HEK293 (cell line): ENCODE measurements at regions not wholly inside any gene's neighbourhood (a gene's known extent, or its start where the extent isn't known, plus 50 kb on each side); places are given as distances from the start of the nearest gene placed in this dataset.

Source experiments
- CTCF ChIA-PET: fragments of 350-600 bp; formaldehyde crosslinking; extraction: SDS; loops from one replicate; lab custom pipeline; 2021; ENCODE audit warnings: antibody characterized with exemption; lab: Yijun Ruan, JAX
- POLR2A ChIA-PET: fragments of 300-600 bp; formaldehyde crosslinking; extraction: SDS; loops from one replicate; lab custom pipeline; 2020; ENCODE audit warnings: antibody characterized with exemption, inconsistent platforms; lab: Yijun Ruan, JAX
- H3K27ac ChIP-seq: fragments of 200-500 bp; sonication (Bioruptor generic); 2 replicates; pipeline ENCODE4 v1.5.1; 2014; ENCODE audit warnings: low read depth, low read length, control low read depth, inconsistent platforms; ENCODE audit errors: extremely low read depth
- H3K36me3 ChIP-seq, 2 experiments: fragments of 200-500 bp in 1 of 2; sonication (Bioruptor generic) in 1 of 2; 1 replicate in 1 of 2; 2 replicates in 1 of 2; pipeline ENCODE4 v1.5.1; 2014 to 2017; ENCODE audit warnings: inconsistent platforms in 2 of 2, low read length in 2 of 2; ENCODE audit not compliant: control insufficient read depth in 2 of 2, insufficient read depth in 1 of 2
- H3K4me1 ChIP-seq: fragments of 200-500 bp; sonication (Bioruptor generic); 2 replicates; pipeline ENCODE4 v1.5.1; 2014; ENCODE audit warnings: mild to moderate bottlenecking, low read length, inconsistent platforms; ENCODE audit not compliant: control insufficient read depth, insufficient read depth
- H3K4me3 ChIP-seq: 2 replicates; pipeline ENCODE4 v1.5.1; 2011; ENCODE audit warnings: low read depth, mild to moderate bottlenecking, control low read depth, low read length, moderate library complexity
- H3K9me3 ChIP-seq: fragments of 200-500 bp; sonication (Bioruptor generic); 2 replicates; pipeline ENCODE4 v1.5.1; 2014; ENCODE audit warnings: low read depth, low read length, inconsistent platforms; ENCODE audit not compliant: control insufficient read depth, insufficient read depth
- MEIS1 ChIP-seq: sonication (generic); formaldehyde crosslinking; IDR thresholded peaks from 2 replicates; pipeline ENCODE4 v1.8.1; 2022; ENCODE audit warnings: missing genetic modification reagents, mild to moderate bottlenecking, borderline replicate concordance
- PRDM4 ChIP-seq: fragments of 450-650 bp; formaldehyde crosslinking; IDR thresholded peaks from 2 replicates; pipeline ENCODE4 v1.5.1; 2017; ENCODE audit warnings: missing biosample characterization, missing genetic modification characterization
- SP2 ChIP-seq: fragments of 450-650 bp; formaldehyde crosslinking; IDR thresholded peaks from 2 replicates; pipeline ENCODE4 v1.5.1; 2016; ENCODE audit warnings: missing biosample characterization, missing genetic modification characterization
- ZBTB8A ChIP-seq: fragments of 450-650 bp; formaldehyde crosslinking; IDR thresholded peaks from 2 replicates; pipeline ENCODE4 v1.5.1; 2016; ENCODE audit warnings: missing biosample characterization, missing genetic modification characterization
- ZNF157 ChIP-seq: fragments of 450-650 bp; formaldehyde crosslinking; IDR thresholded peaks from 2 replicates; pipeline ENCODE4 v1.5.1; 2016; ENCODE audit warnings: missing biosample characterization, missing genetic modification characterization
- ZNF175 ChIP-seq: fragments of 450-650 bp; formaldehyde crosslinking; IDR thresholded peaks from 2 replicates; pipeline ENCODE4 v1.5.1; 2016; ENCODE audit warnings: missing biosample characterization, missing genetic modification characterization
- ZNF214 ChIP-seq: fragments of 450-650 bp; formaldehyde crosslinking; IDR thresholded peaks from 2 replicates; pipeline ENCODE4 v1.5.1; 2017; ENCODE audit warnings: missing biosample characterization, mild to moderate bottlenecking, missing genetic modification characterization, borderline replicate concordance
- ZNF266 ChIP-seq: fragments of 450-650 bp; formaldehyde crosslinking; IDR thresholded peaks from 2 replicates; pipeline ENCODE4 v1.5.1; 2016; ENCODE audit warnings: missing biosample characterization, missing genetic modification characterization, low read depth
- ZNF274 ChIP-seq, 2 experiments: fragments of 200-500 bp in 1 of 2; fragments of 450-650 bp in 1 of 2; sonication (Bioruptor generic) in 1 of 2; formaldehyde crosslinking in 1 of 2; IDR thresholded peaks; 2 replicates each; pipeline versions ENCODE4 v1.5.1 to v1.6.1; 2014 to 2016; ENCODE audit warnings: borderline replicate concordance in 1 of 2, inconsistent platforms in 1 of 2, low read length in 1 of 2, missing biosample characterization in 1 of 2, missing genetic modification characterization in 1 of 2
- ZNF341 ChIP-seq: fragments of 450-650 bp; formaldehyde crosslinking; IDR thresholded peaks from 2 replicates; pipeline ENCODE4; 2016; ENCODE audit warnings: low read depth, missing biosample characterization, missing genetic modification characterization
- ZNF501 ChIP-seq: fragments of 450-650 bp; formaldehyde crosslinking; IDR thresholded peaks from 2 replicates; pipeline ENCODE4 v1.5.1; 2016; ENCODE audit warnings: missing biosample characterization, missing genetic modification characterization
- ZNF785 ChIP-seq: fragments of 450-650 bp; formaldehyde crosslinking; IDR thresholded peaks from 2 replicates; pipeline ENCODE4 v1.5.1; 2016; ENCODE audit warnings: missing biosample characterization, missing genetic modification characterization
- ZNF791 ChIP-seq: fragments of 450-650 bp; formaldehyde crosslinking; IDR thresholded peaks from 2 replicates; pipeline ENCODE4 v1.5.1; 2016; ENCODE audit warnings: missing biosample characterization, missing genetic modification characterization
- TF ChIP-seq, protein P1 (sequence below): fragments of 450-650 bp; formaldehyde crosslinking; IDR thresholded peaks from 2 replicates; pipeline ENCODE4 v1.5.1; 2016; ENCODE audit warnings: missing biosample characterization, missing genetic modification characterization
- TF ChIP-seq, protein P2 (sequence below): fragments of 450-650 bp; formaldehyde crosslinking; IDR thresholded peaks from 2 replicates; pipeline ENCODE4 v1.5.1; 2016; ENCODE audit warnings: missing biosample characterization, missing genetic modification characterization, borderline replicate concordance
- TF ChIP-seq, protein P3 (sequence below): fragments of 450-650 bp; formaldehyde crosslinking; IDR thresholded peaks from 2 replicates; pipeline ENCODE4 v1.5.1; 2016; ENCODE audit warnings: missing biosample characterization, missing genetic modification characterization
- TF ChIP-seq, protein P4 (sequence below): fragments of 450-650 bp; formaldehyde crosslinking; IDR thresholded peaks from 2 replicates; pipeline ENCODE4 v1.5.1; 2017; ENCODE audit warnings: missing biosample characterization, missing genetic modification characterization
- TF ChIP-seq, protein P5 (sequence below): fragments of 450-650 bp; formaldehyde crosslinking; IDR thresholded peaks from 2 replicates; pipeline ENCODE4 v1.5.1; 2016; ENCODE audit warnings: missing biosample characterization, missing genetic modification characterization

DNA sequence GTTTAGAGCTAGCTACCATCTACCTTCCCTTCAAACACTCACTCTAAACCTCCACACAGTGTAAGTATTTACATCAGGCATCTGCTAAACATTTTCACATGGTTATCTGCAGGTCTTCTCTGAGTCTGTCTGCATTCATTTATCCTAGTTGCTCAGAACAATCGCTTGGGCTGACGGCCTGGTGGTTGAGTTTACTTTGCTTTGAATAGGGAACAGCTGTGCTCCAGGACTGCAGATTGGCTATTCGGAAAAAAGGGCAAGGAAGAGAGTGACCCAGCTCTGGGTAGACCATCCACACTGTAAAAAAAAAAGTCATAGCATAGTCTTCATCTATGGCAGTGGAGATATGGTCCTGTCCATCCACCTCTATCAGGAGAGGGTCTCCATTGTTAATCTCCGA is 115.3 kb upstream of the ESR1 start:
- ChIA-PET POLR2A (no interaction called here), CTCF (interaction anchor here (0.5 to 0.6 kb wide), 2 partner anchors 31 to 439 kb away, joined by 3 to 4 read pairs; no protein-coding TSS in a partner anchor)
- H3K27ac ChIP-seq: no peak overlapping the region
- TF ChIP-seq ZNF266 (tag by site-specific recombination) (no peak), ZNF214 (tag by site-specific recombination) (no peak), ZBTB8A (no peak)
- TF ChIP-seq, protein P1, sequence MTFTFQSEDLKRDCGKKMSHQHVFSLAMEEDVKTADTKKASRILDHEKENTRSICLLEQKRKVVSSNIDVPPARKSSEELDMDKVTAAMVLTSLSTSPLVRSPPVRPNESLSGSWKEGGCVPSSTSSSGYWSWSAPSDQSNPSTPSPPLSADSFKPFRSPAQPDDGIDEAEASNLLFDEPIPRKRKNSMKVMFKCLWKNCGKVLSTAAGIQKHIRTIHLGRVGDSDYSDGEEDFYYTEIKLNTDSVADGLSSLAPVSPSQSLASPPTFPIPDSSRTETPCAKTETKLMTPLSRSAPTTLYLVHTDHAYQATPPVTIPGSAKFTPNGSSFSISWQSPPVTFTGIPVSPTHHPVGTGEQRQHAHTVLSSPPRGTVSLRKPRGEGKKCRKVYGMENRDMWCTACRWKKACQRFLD (tag by site-specific recombination): no peak
- no peaks in the 10 kb centered on the region for H3K9me3 ChIP-seq
- H3K4me1 ChIP-seq: 0 out of 2 replicates have a peak, but pooled peaks cover 2% of the 10 kb centered on the region
- H3K4me3 ChIP-seq: no peak overlapping the region
- no peaks in the 10 kb centered on the region for H3K36me3 ChIP-seq

DNA sequence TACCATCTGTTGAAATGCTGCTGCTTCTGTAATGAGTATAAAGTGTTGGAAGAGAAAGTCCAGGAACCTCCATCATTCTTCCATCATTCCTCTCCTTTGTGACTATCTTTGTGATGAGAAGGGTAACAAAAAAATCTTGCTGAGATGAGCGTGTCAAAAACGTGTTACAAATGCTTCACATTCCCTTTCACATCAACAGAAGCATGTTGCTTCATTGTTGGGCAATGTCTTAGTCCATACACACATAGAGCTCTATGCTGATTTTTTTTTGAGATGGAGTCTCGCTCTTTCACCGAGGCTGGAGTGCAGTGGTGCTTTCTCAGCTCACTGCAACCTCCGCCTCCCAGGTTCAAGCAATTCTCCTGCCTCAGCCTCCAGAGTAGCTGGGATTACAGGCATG is 114.1 kb upstream of the ESR1 start:
- CTCF ChIA-PET: interaction anchor here (0.5 to 0.9 kb wide), 2 partner anchors 15 to 177 kb away, joined by 3 read pairs; no protein-coding TSS in a partner anchor
- Histone ChIP-seq H3K4me3 (no peak overlapping the region), H3K9me3 (no peaks in the 10 kb centered on the region), H3K4me1 (0 out of 2 replicates have a peak, but pooled peaks cover 2% of the 10 kb centered on the region), H3K27ac (no peak overlapping the region), H3K36me3 (no peaks in the 10 kb centered on the region)
- TF ChIP-seq ZNF501 (tag by site-specific recombination) (no peak), ZNF791 (no peak), SP2 (no peak), ZNF175 (tag by site-specific recombination) (no peak), ZNF157 (no peak), ZNF274 (IDR thresholded peaks at IDR 0.05; ENCODE audit: low read length) (no peak), ZNF274 (tag by site-specific recombination; IDR thresholded peaks at IDR 0.05; ENCODE audit: borderline replicate concordance) (no peak), ZNF785 (tag by site-specific recombination) (no peak), ZNF341 (tag by site-specific recombination) (no peak), MEIS1 (CRISPR knock-in tag) (no peak), PRDM4 (no peak)
- TF ChIP-seq, protein P2, sequence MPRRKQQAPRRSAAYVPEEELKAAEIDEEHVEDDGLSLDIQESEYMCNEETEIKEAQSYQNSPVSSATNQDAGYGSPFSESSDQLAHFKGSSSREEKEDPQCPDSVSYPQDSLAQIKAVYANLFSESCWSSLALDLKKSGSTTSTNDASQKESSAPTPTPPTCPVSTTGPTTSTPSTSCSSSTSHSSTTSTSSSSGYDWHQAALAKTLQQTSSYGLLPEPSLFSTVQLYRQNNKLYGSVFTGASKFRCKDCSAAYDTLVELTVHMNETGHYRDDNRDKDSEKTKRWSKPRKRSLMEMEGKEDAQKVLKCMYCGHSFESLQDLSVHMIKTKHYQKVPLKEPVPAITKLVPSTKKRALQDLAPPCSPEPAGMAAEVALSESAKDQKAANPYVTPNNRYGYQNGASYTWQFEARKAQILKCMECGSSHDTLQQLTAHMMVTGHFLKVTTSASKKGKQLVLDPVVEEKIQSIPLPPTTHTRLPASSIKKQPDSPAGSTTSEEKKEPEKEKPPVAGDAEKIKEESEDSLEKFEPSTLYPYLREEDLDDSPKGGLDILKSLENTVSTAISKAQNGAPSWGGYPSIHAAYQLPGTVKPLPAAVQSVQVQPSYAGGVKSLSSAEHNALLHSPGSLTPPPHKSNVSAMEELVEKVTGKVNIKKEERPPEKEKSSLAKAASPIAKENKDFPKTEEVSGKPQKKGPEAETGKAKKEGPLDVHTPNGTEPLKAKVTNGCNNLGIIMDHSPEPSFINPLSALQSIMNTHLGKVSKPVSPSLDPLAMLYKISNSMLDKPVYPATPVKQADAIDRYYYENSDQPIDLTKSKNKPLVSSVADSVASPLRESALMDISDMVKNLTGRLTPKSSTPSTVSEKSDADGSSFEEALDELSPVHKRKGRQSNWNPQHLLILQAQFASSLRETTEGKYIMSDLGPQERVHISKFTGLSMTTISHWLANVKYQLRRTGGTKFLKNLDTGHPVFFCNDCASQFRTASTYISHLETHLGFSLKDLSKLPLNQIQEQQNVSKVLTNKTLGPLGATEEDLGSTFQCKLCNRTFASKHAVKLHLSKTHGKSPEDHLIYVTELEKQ (tag by site-specific recombination): no peak
- TF ChIP-seq, protein P3, sequence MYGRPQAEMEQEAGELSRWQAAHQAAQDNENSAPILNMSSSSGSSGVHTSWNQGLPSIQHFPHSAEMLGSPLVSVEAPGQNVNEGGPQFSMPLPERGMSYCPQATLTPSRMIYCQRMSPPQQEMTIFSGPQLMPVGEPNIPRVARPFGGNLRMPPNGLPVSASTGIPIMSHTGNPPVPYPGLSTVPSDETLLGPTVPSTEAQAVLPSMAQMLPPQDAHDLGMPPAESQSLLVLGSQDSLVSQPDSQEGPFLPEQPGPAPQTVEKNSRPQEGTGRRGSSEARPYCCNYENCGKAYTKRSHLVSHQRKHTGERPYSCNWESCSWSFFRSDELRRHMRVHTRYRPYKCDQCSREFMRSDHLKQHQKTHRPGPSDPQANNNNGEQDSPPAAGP (tag by site-specific recombination): no peak
- TF ChIP-seq, protein P4, sequence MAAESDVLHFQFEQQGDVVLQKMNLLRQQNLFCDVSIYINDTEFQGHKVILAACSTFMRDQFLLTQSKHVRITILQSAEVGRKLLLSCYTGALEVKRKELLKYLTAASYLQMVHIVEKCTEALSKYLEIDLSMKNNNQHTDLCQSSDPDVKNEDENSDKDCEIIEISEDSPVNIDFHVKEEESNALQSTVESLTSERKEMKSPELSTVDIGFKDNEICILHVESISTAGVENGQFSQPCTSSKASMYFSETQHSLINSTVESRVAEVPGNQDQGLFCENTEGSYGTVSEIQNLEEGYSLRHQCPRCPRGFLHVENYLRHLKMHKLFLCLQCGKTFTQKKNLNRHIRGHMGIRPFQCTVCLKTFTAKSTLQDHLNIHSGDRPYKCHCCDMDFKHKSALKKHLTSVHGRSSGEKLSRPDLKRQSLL (tag by site-specific recombination): no peak
- TF ChIP-seq, protein P5, sequence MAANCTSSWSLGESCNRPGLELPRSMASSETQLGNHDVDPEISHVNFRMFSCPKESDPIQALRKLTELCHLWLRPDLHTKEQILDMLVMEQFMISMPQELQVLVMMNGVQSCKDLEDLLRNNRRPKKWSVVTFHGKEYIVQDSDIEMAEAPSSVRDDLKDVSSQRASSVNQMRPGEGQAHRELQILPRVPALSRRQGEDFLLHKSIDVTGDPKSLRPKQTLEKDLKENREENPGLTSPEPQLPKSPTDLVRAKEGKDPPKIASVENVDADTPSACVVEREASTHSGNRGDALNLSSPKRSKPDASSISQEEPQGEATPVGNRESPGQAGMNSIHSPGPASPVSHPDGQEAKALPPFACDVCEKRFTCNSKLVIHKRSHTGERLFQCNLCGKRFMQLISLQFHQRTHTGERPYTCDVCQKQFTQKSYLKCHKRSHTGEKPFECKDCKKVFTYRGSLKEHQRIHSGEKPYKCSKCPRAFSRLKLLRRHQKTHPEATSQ (tag by site-specific recombination): no peak
- POLR2A ChIA-PET: no interaction called here
